SW 1271 (cell line): ENCODE measurements at regions not wholly inside any gene's neighbourhood (a gene's known extent, or its start where the extent isn't known, plus 50 kb on each side); places are given as distances from the start of the nearest gene placed in this dataset.

ENCODE experiments used
- DNase-seq, 2 experiments: peaks; one replicate each; lab custom pipeline; 2025; lab: John Stamatoyannopoulos, UW

- DNase-seq, result no peak
Observed at GRCh38 chr9:13331320-13331719, 51.8 kb upstream of the MPDZ start.

DNA sequence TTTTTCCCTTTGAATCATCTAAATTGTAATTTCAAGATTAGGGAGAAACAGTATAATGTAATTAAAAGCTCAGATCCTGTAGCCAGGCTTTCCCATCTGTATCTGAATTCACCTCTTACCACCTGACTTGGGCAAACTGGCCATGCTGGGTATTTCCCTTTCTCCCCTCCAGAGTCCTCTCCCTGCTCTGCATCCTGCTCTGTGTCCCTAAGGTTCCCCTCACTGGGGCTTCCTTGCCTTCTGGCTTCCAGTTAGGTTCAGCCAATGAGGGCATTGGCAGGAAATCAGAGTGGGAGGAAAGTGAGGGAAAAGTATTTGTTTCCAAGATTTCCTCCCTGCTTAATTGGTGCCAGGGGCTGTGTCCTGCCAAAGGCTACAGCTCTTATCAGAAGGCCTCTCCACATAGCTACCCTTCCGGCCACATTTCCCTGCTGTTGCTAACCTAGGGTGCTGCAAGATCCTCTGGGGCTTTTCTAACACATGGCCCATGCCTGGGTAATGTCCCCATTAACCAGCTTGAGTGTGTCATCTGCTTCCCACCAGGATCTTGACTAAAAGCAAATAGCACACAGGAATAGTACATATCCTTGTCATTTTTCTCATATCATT, 51.0 kb upstream of the MPDZ start:
- no peak for DNase-seq
